Hematopoietic multipotent progenitor cell treated with erythropoietin and hydrocortisone succinate and interleukin-3 and kit ligand, for 8 days (in vitro differentiated cells): ENCODE measurements at regions not wholly inside any gene's neighbourhood (a gene's known extent, or its start where the extent isn't known, plus 50 kb on each side); places are given as distances from the start of the nearest gene placed in this dataset.
"Not testable (repeated sequence)": the region's sequence is repeated elsewhere in the genome, so short reads cannot be mapped to it uniquely, and the experiment has no call there.

Experiments
- DNase-seq: peaks from one replicate; pipeline ENCODE4 v3.0.0-alpha.2; 2015

DNA sequence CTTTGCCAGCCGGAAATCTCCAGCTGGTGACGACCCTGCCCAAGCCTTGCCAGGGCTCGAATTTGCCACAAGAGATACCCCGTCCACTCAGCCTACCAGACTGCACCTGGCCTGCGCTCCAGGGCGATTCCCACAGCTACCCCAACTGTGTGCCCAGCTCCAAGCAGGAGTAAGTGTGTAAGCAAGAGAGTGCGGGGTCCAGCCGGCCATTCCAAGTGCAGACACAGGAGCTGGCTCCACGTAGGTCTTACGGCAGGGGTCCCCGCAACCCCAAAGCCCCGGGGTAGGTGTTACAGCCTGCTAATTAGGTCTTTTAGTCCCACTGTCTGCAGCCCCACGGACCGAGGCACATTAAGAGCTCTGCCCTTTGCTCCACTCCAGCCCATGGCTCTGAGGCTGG is 1305.2 kb downstream of the ARAP2 start:
- DNase-seq: no peak

DNA sequence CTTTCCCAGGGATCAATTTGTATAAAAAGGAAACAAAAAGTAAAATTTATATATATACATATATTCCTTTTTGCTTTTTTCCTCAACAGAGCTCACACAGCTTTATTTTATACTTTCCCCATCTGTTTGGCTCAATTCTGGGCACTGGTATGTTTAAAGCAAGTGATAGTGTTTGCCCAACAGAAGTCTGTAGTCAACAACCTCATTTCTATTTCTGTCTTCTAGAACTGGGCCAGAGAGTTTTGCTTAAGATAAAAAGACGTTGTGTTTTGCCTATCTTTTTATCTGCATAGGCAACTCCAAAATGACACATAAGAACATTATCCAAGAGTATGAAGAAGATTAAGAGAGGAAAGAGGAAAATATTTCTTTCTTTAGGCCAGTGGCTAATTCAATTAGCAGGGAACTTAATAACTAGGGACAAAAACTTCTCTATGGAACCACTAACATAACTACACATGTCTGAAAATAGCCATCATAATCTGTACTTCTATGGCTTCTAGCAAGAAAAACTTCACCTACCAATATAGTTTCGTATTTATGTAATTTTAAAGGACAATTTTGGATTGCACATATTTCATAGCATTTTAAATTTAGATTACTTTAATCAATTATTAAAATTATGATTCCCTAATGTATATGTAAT is 1300.5 kb downstream of the ARAP2 start:
- DNase-seq: no peak

DNA sequence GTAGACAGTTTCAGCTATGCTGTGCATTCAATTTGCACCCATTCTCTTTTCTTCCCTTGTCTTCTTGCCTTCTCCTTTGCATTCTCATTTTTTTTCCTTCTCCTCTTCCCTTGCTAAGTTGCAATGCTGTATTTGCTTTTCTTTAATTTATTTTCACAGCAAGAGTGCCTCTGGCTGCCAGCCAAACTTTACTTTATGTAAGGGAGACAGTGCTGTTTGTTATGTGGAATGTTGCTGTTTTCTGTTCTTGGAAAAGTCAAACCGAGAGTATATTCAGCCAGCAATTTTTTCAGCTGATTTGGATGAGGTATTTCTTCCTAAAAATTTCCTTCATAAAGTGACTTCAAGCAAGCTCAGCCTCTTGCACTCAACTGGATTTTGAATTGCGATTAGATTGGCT is 1293.4 kb downstream of the ARAP2 start:
- no peak for DNase-seq

DNA sequence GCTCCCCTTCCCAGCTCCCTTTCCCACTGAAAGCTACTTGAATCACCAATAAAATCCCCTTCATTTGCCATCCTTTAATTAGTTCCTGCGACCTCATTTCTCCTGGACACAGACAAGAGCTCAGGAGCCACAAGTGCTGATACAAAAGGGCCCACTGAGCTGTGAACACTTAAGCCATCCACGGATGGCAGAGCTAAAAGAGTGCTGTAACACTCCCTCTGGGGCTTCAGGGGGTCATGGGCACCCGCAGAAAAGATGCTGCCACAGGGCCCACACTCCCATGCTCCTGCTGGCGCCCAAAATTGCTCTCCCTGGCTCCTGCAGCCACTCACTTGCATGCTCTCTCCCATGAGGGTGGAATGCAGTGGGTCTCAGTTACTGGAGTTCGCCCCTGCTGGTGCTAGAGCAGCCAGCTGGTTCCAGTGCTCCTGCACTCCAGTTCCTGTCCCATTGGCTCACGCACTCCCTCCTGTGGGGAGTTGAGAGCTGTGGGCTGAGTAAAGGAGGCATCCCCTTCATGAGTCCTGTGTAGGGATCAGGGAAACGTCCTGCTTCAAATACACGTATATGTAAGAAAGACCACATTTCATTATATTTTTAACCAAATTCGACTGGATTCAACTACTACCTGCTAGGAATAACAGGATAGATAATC is 1291.0 kb downstream of the ARAP2 start:
- DNase-seq: no peak

DNA sequence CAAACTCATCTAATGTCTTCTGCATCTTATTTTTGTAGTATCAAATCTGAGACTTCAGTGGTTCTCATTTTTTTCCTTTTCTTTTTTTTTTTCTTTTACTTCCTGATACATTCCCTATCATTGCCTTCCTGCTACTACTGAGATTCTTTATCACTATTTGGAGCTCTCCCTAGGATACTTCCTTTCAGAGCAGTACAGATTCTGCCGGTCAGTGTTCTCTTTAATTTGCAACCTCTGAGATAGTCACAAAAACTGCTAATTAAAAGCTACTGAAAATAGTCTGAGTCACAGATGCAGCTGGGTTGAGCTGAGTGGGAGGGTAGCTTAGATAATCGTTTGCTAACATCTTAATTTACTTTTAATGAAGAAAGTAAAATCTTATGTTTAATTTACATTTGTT is 1279.7 kb downstream of the ARAP2 start:
- no peak for DNase-seq

DNA sequence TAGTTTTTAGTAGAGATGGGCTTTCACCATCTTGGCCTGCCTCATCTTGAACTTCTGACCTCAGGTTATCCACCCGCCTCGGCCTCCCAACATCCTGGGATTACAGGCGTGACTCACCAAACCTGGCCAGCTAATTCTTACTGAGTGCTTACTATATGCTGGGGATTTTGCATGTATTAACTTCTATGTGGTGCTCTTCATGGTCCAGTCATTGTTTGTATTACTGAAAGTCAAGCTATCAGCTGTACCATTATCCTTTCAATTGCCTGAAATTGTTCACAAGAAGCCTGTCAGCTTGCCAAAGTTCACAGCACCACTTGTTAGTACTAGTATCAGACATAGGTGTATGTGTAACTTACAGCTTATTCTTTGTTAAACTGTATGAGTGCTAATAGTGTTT is 1272.1 kb downstream of the ARAP2 start:
- no peak for DNase-seq

DNA sequence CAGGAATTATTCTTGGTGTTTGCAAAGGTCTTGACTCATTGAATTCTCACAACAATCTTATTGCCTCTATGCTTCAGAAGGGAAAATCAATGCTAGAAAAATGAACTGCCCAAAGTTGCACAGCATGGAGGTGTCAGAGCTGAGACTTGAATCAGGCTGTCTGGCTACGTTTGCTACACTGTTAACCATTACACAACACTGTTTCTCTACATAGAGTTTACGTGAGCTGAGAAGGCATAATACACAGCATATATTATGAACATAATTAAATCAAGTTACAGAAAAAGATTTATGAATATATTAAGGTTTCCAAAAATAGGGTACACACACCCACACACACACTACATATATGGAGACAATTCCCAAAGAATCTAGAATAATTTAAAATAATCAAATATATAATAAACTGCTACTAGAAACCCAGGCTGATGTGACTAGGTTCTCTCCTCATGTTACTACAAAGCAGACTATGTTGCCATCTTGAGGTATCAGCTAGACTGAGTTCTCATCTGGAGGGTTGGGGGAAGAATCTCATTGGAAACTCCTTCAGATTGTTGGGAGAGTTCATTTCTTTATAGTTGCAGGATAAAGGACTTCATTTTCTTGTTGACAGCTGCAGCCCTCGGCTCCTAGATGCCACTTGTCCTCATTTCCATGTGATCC is 1270.5 kb downstream of the ARAP2 start:
- DNase-seq: no peak

DNA sequence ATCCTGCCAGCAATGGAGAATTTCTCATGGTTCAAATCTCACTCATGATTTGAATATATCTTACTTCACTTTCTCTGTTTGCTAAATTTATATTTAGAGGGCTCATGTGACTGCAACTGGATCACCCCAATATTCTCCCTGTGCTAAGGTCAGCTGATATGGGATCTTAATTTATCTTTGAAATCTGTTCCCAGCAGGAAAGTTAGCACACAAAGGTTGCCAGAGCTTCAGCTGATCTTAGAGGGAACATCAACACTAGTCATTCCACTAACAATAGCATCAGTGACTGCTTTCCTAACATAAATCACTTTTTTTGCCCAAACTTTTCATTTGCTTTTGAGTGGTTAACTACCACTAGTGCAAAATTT is 1270.0 kb downstream of the ARAP2 start:
- DNase-seq: no peak

DNA sequence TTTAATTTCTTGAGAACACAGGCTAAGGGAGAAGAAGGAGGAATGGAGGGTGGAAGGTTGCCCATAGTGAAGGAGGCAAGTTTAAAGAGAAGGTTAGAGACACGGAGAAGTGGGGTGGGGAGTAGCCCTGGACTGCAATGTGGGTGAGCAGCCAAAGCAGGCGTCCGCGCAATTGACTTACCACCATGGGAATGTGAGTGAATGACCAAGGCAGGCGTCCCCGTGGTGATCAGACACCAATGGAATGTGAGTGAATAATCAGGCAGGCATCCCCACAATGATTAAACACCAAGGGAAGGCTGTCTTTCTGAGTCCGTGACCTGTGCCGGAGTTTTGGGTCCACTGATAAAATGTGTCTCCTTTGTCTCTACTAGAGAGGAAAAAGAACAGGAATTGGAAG is 1223.1 kb downstream of the ARAP2 start:
- not testable (repeated sequence) for DNase-seq

DNA sequence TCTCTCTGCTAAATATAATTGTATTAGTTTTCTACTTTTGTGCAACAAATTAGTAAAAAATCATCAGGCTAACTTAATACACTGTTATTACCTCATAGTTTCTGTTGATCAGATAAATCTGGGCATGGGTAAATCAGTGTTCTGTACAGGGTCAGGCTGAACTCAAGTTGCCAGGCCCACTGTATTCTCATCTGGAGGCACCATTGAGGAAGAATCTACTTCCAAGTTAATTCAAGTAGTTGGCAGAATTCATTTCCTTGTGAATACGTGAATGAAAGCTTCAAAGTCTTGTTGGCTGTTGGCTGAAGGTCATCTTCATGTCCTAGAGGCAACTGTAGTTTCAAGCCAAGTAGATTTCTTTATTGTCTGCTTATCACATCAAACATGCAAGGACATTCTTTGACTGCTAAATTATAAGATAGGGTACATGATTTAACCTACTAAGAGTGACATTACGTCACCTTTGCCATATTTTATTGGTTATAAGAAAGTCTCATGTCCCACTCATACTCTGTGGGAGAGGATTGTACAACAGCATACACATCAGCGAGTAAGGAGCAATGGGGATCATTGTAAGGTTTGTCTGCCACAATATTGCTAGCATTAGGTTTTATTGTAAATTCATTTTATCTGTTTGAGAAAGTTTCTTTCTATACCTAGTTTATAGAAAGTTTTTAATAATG is 1219.0 kb downstream of the ARAP2 start:
- DNase-seq: no peak

DNA sequence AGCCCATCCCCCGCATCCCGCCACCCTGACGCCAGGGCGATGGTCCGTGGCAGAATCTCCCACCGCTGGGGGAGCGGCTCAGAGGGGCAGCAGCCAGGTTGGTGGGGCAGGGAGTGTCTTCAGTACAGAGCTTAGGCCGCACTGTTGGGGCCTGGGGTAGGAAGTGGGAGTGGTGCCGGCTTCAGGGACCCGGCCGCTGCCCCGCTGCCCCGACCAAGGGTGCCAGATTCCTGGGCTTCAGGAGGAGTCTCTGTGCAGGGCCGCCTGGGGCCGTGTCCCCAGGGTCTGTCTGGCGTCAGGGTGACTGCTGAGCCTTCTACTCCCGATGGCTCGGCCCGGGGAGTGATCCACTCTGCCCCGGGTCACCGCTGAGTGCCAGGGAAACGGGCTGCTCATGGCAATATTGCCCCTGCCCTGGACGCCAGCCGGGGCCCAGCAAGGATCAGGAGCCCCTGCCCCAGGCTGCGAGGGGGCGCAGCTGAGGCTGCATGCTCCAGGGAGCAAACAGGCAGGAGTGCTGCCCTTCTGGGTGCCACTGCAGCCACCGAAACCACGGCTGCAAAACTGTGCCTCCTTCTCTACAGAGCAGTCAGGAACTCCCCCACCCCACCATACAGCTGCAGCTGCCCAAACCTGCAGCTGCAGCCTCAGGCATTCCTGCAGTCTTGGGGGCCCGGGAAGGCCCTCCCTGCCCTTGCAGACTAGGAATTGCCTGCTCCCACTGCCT is 1206.1 kb downstream of the ARAP2 start:
- DNase-seq: no peak

DNA sequence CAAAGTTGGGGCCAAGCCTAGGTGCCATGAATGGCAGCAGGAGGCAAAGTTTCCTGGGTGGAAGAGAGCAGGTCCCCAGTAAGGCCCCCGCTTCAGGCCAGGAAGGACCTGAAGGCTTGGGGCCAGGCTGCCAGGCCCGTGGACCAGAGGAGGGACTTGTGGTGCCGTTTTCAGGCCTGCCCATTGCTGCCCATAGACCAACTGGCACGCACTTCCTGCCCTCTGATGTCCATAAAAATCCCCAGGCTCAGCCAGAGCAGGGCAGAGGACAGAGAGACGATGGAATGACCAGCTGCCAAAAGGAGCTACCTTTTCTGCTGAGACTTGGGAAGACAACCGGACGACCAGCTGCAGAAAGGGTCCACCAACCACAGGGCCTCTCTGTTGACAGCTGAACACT is 1205.5 kb downstream of the ARAP2 start:
- no peak for DNase-seq

DNA sequence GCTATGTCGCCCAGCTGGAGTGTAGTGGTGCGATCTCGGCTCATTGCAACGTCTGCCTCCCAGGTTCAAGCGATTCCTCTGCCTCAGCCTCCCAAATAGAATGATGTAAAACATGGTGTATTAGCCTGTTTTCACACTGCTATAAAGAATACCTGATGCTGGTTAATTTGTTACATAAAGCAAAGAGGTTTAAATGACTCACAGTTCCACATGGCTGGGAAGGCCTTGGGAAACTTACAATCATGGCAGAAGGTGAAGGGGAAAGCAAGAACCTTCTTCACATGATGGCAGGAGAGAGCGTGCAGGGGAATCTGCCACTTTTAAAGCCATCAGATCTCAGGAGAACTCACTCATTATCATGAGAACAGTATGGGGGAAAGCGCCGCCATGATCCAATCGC is 1191.8 kb downstream of the ARAP2 start:
- no peak for DNase-seq

DNA sequence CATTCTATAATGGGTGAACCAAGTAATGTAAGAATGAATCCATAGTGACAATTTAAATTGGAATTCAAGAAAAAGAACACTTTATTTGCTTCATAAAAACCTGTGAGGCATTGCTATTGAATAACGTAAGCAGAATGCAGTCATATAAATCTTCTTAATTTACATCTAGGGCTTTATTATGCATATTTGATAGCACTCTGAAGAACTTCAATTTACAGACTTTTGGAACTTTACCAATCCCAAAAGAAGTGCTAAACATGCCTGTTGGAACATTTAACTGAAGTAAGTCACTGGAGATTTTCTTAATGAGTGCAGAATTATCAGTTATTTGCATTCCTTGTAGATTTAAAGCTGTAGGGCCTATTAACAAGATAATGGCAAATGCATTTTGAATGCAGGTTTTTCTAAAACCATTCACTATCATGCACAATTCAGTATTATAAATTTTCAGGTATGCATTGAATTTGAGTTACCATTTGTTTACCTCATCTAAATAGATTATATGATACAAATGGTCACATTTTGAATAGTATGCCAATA is 1181.2 kb downstream of the ARAP2 start:
- no peak for DNase-seq

DNA sequence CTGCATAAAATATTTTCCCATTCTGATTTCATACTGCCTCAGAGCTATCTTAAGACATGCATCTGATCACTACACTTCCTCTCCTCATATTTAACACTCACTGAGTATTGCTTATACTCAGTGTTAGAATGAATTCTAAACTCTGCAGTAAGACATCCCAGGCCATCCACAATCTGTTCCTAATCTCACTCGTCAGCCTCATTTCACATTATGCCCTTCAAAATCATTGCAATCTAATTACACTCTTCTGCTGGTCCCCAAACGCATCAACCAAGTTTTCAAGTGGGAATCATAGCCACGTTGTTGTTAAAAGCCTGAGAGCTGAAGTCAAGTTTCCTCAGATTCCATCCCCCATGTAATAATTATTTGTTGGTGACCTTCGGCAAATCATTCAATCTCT is 1177.9 kb downstream of the ARAP2 start:
- no peak for DNase-seq

DNA sequence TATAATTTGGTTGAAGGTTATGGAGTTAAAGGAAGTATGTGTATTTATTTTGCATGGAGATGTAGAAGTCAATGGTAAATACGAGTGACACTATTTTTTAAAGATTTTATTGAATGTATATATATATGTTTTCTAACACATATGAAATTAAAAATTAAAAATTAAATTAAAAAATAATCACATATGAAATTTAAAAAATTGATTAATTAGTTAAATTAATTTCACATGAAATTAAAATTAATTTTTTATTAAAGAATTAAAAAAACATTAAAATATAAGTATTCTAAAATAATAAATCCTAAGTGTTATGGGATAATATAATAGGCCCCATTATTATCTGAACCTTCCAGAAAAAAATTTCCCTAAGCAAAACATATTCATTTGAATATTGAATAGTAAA is 1163.5 kb downstream of the ARAP2 start:
- DNase-seq: no peak

DNA sequence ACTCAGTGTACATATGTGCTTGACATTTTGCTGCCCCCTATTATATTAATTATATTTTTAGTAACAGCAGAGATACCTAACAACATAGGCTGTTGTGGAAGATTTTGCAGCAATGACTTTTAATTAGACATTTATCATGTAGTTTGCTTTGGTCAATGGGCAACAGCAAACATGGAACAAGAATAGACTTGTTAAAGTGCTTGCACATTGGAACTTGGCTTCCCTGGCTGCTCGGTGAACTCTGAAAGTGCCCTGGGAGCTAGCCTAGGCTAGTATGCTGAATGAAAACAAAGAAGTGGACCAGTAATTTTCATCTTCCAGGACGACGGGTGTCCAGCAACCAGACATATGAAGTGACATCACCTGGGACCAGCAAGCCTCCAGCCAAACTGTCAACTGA is 1157.1 kb downstream of the ARAP2 start:
- no peak for DNase-seq

DNA sequence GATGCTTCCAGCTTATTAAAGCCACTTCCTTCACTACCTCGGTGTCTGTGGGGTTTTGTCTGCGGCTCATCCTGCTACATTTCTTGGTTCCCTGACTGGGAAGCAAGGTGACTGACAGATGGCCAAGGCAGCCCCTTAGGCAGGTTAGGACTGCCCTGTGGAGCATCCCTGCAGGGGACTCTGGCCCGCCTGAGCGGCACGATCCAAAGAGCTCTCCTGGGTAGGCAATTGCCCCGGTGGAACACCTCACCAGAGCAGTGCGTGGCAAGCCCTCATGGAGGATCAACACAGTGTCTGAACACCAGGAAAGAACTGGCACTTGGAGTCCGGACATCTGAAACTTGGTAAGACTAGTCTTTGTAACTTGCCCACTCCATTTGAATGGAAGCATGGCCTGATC is 1143.4 kb downstream of the ARAP2 start:
- DNase-seq: no peak

DNA sequence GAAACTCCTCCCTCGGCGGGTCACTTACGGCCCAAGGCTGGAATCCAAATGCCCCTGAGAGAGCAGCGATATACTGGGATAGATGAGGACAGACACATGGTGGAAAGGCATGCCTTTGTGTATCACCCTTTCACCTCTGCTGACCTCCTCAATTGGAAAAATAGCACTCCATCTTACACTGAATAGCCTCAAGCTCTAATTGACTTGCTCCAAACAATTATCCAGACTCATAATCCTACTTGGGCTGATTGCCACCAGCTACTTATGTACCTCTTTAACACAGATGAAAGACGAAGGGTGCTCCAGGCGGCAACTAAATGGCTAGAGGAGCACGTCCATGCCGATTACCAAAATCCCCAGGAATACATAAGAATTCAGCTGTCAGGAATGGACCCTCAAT is 1142.2 kb downstream of the ARAP2 start:
- DNase-seq: no peak

DNA sequence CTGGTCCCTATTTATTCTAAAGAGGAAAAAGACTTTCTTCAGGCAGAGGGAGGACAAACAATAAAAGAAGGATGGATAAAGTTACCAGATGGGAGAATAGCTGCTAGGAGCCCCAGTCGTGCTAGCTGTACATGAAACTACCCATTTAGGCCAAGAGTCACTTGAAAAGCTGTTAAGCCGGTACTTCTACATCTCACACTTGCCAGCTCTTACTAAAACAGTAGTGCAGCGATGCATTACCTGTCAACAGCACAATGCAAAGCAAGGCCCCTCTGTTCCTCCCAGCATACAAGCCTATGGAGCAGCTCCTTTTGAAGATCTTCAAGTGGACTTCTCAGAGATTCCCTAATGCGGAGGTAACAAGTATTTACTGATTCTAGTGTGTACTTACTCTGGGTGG is 1138.8 kb downstream of the ARAP2 start:
- DNase-seq: no peak

DNA sequence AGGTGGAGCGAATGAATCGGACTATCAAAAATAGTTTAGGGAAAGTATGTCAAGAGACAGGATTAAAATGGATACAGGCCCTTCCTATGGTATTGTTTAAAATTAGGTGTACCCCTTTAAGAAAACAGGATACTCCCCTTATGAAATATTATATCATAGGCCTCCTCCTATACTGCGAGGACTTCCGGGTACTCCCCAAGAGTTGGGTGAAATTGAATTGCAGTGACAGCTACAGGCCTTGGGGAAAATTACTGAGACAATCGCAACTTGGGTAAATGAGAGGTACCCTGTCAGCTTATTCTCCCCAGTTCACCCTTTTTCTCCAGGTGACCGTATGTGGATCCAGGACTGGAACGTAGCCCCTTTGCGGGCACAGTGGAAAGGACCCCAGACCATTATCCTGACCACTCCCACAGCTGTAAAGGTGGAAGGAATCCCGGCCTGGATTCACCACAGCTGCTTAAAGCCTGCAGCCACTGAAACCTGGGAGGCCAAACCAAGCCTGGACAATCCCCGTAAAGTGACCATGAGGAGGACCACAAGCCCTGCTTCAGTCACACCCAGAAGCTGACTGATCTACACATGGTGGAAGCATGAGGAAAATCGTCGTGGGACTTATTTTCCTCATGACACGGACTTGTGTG is 1138.1 kb downstream of the ARAP2 start:
- no peak for DNase-seq

DNA sequence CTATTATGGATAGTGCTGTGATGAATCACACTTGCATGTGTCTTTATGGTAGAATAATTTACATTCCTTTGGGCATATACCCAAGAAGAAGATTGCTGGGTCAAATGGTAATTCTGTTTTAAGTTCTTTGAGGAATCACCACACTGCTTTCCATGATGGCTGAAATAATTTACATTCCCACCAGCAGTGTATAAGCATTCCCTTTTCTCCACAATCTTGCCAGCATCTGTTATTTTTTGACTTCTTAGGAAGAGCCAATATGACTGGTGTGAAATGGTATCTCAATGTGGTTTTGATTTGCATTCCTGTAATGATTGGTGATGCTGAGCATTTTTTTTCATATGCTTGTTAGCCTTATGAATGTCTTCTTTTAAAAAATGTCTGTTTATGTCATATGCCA is 1120.2 kb downstream of the ARAP2 start:
- no peak for DNase-seq
